D341Med (cell line): ENCODE measurements at regions not wholly inside any gene's neighbourhood (a gene's known extent, or its start where the extent isn't known, plus 50 kb on each side); places are given as distances from the start of the nearest gene placed in this dataset.
"Not testable (repeated sequence)": the region's sequence is repeated elsewhere in the genome, so short reads cannot be mapped to it uniquely, and the experiment has no call there.

Experiments used
- DNase-seq: peaks from one replicate; pipeline ENCODE4 v3.0.0; 2012; ENCODE audit warnings: low spot score

GRCh38 chrX:124717537-124717936, 371.2 kb downstream of the SH2D1A start:
- no peak for DNase-seq

GRCh38 chrX:124719060-124719459, 372.7 kb downstream of the SH2D1A start:
- no peak for DNase-seq

GRCh38 chrX:124720532-124720931, 374.2 kb downstream of the SH2D1A start:
- no peak for DNase-seq

- DNase-seq = no peak
Observed at GRCh38 chrX:124725502-124725901, 379.1 kb downstream of the SH2D1A start.

GRCh38 chrX:124726292-124726691, 379.9 kb downstream of the SH2D1A start:
- no peak for DNase-seq

- no peak for DNase-seq
Observed at GRCh38 chrX:124726881-124727280, 380.5 kb downstream of the SH2D1A start.

GRCh38 chrX:124736553-124737270, 390.3 kb downstream of the SH2D1A start:
- no peak for DNase-seq

- DNase-seq = no peak
Observed at GRCh38 chrX:124737771-124738170, 391.4 kb downstream of the SH2D1A start.

GRCh38 chrX:124747295-124747694, 400.9 kb downstream of the SH2D1A start:
- DNase-seq = no peak

- no peak for DNase-seq
Observed at GRCh38 chrX:124764354-124764753, 418.0 kb downstream of the SH2D1A start.

GRCh38 chrX:124769166-124769565, 422.8 kb downstream of the SH2D1A start:
- DNase-seq = no peak

- no peak for DNase-seq
Observed at GRCh38 chrX:124771292-124771691, 424.9 kb downstream of the SH2D1A start.

GRCh38 chrX:124788253-124788652, 441.9 kb downstream of the SH2D1A start:
- not testable (repeated sequence) for DNase-seq

GRCh38 chrX:124789874-124790273, 443.5 kb downstream of the SH2D1A start:
- not testable (repeated sequence) for DNase-seq

- no peak for DNase-seq
Observed at GRCh38 chrX:124791492-124792095, 445.2 kb downstream of the SH2D1A start.

- no peak for DNase-seq
Observed at GRCh38 chrX:124796989-124797388, 450.6 kb downstream of the SH2D1A start.

- no peak for DNase-seq
Observed at GRCh38 chrX:124804962-124805361, 458.6 kb downstream of the SH2D1A start.

- no peak for DNase-seq
Observed at GRCh38 chrX:124805486-124805885, 459.1 kb downstream of the SH2D1A start.

GRCh38 chrX:124814106-124814505, 467.7 kb downstream of the SH2D1A start:
- DNase-seq = no peak

GRCh38 chrX:124818033-124818432, 471.7 kb downstream of the SH2D1A start:
- no peak for DNase-seq

GRCh38 chrX:124818764-124819163, 472.4 kb downstream of the SH2D1A start:
- no peak for DNase-seq

GRCh38 chrX:124820738-124821137, 474.4 kb downstream of the SH2D1A start:
- DNase-seq = no peak

- no peak for DNase-seq
Observed at GRCh38 chrX:124827258-124827845, 481.0 kb downstream of the SH2D1A start.
